Prostate gland (tissue), 2 donors: ENCODE measurements at regions not wholly inside any gene's neighbourhood (a gene's known extent, or its start where the extent isn't known, plus 50 kb on each side); places are given as distances from the start of the nearest gene placed in this dataset.

ENCODE experiments used
- POLR2AphosphoS5 ChIP-seq: sonication (generic); formaldehyde crosslinking; IDR thresholded peaks from one replicate; pipeline ENCODE4 v1.6.1; 2017; ENCODE audit warnings: antibody characterized with exemption
- TF ChIP-seq, protein P1 (sequence below), 4 experiments: fragments of 200-600 bp in 2 of 4; fragments of 450-650 bp in 2 of 4; sonication (generic) in 2 of 4; IDR thresholded peaks; 1 replicate in 3 of 4; 2 replicates in 1 of 4; pipeline ENCODE4 v1.5.1; 2016 to 2019; ENCODE audit warnings: antibody characterized with exemption in 4 of 4, mild to moderate bottlenecking in 2 of 4, moderate library complexity in 2 of 4

DNA sequence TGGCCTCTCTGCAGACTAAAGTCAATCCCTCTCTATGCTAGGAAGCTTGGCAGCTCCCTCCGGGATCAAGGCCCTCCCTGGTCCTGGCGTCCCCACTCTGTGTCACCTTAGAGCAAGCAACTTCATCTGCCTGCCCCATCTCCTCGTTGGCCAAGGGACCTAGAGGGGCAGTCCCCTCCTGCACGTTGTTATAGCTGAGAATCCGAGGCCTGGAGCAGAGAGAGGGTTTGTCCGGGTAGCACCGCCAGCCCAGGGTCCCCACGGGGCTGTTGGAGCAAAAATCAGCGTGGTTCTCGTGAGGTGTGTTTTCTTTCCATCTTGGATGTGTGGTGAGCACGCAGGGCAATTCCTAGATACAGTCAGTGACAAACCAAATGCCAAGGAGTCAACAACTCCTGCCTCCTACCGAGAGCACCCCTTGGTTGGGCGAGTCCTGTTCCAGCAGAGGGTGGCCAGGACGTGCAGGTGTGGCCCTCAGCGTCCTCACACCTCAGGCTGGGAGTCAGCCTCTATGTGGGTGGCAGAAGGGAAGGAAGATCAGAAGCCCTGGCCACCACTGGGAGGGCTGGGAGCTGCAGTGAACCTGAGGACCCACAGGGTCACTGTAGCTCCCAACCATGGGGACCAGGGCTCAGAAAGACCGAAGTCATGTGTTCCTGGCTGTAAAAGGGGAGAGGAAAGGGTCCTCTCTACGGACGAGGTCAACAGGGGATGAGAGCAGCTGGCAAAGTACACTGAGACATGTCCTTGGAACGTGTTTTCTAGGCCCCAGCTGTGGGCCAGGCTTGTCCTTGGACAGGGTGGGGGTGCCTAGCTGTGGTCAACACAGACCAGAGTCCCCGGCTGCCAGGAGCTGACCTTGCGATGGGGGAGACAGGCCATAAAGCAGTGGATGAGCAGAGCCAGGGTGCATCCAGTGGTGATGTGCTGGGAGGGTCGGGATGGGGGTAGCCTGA lies 85.6 kb upstream of the CIBAR2 start:
- TF ChIP-seq, protein P1, sequence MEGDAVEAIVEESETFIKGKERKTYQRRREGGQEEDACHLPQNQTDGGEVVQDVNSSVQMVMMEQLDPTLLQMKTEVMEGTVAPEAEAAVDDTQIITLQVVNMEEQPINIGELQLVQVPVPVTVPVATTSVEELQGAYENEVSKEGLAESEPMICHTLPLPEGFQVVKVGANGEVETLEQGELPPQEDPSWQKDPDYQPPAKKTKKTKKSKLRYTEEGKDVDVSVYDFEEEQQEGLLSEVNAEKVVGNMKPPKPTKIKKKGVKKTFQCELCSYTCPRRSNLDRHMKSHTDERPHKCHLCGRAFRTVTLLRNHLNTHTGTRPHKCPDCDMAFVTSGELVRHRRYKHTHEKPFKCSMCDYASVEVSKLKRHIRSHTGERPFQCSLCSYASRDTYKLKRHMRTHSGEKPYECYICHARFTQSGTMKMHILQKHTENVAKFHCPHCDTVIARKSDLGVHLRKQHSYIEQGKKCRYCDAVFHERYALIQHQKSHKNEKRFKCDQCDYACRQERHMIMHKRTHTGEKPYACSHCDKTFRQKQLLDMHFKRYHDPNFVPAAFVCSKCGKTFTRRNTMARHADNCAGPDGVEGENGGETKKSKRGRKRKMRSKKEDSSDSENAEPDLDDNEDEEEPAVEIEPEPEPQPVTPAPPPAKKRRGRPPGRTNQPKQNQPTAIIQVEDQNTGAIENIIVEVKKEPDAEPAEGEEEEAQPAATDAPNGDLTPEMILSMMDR (IDR thresholded peaks at IDR 0.05) = no peak
- TF ChIP-seq POLR2AphosphoS5 = no peak
